GM18907 (cell line): ENCODE measurements at regions not wholly inside any gene's neighbourhood (a gene's known extent, or its start where the extent isn't known, plus 50 kb on each side); places are given as distances from the start of the nearest gene placed in this dataset.

Source experiments
- ATAC-seq: cut with Tn5 transposase; IDR thresholded peaks from one replicate; pipeline ENCODE4 v1.9.1; 2021; ENCODE audit warnings: mild to moderate bottlenecking, moderate library complexity; ENCODE audit not compliant: unreplicated experiment

GRCh38 chr3:103706671-103707070 is 1271.9 kb downstream of the ZPLD1 start:
- ATAC-seq = no peak

- no peak for ATAC-seq
Measured at GRCh38 chr3:103711670-103712069, 1276.9 kb downstream of the ZPLD1 start.

- ATAC-seq = no peak
Measured at GRCh38 chr3:103712320-103713008, 1277.6 kb downstream of the ZPLD1 start.

GRCh38 chr3:103729547-103729946 is 1294.7 kb downstream of the ZPLD1 start:
- no peak for ATAC-seq

- ATAC-seq = no peak
Measured at GRCh38 chr3:103730744-103731143, 1295.9 kb downstream of the ZPLD1 start.

GRCh38 chr3:103752986-103753385 is 1318.2 kb downstream of the ZPLD1 start:
- no peak for ATAC-seq

- no peak for ATAC-seq
Measured at GRCh38 chr3:103767635-103768034, 1332.8 kb downstream of the ZPLD1 start.

GRCh38 chr3:103785017-103785416 is 1350.2 kb downstream of the ZPLD1 start:
- ATAC-seq = no peak

GRCh38 chr3:103785537-103785936 is 1350.7 kb downstream of the ZPLD1 start:
- ATAC-seq = no peak

GRCh38 chr3:103786296-103786695 is 1351.5 kb downstream of the ZPLD1 start:
- no peak for ATAC-seq

- ATAC-seq = no peak
Measured at GRCh38 chr3:103787164-103787871, 1352.5 kb downstream of the ZPLD1 start.

GRCh38 chr3:103787879-103788278 is 1353.1 kb downstream of the ZPLD1 start:
- no peak for ATAC-seq

- no peak for ATAC-seq
Measured at GRCh38 chr3:103791786-103792515, 1357.1 kb downstream of the ZPLD1 start.

GRCh38 chr3:103794656-103795055 is 1359.8 kb downstream of the ZPLD1 start:
- ATAC-seq = no peak

- ATAC-seq = no peak
Measured at GRCh38 chr3:103796068-103796467, 1361.3 kb downstream of the ZPLD1 start.

GRCh38 chr3:103803787-103804186 is 1369.0 kb downstream of the ZPLD1 start:
- ATAC-seq = no peak

GRCh38 chr3:103810167-103810566 is 1375.4 kb downstream of the ZPLD1 start:
- ATAC-seq = no peak

GRCh38 chr3:103813955-103814354 is 1379.1 kb downstream of the ZPLD1 start:
- ATAC-seq = no peak

GRCh38 chr3:103818398-103818797 is 1383.6 kb downstream of the ZPLD1 start:
- no peak for ATAC-seq

- ATAC-seq = no peak
Measured at GRCh38 chr3:103818800-103819199, 1384.0 kb downstream of the ZPLD1 start.

- ATAC-seq = no peak
Measured at GRCh38 chr3:103825586-103825985, 1390.8 kb downstream of the ZPLD1 start.
